Lower leg skin (tissue), 3 donors: ENCODE measurements at regions not wholly inside any gene's neighbourhood (a gene's known extent, or its start where the extent isn't known, plus 50 kb on each side); places are given as distances from the start of the nearest gene placed in this dataset.

Source experiments
- POLR2A ChIP-seq, 2 donors: fragments of 450-650 bp; IDR thresholded peaks; one replicate each; pipeline ENCODE4 v1.6.1; 2016 to 2017; ENCODE audit warnings: antibody characterized with exemption in 2 of 2, mild to moderate bottlenecking in 1 of 2, moderate library complexity in 1 of 2
- TF ChIP-seq, protein P1 (sequence below), 3 donors: fragments of 450-650 bp; IDR thresholded peaks; one replicate each; pipeline ENCODE4 v1.5.1; 2016; ENCODE audit warnings: antibody characterized with exemption in 3 of 3, mild to moderate bottlenecking in 3 of 3, moderate library complexity in 2 of 3

DNA sequence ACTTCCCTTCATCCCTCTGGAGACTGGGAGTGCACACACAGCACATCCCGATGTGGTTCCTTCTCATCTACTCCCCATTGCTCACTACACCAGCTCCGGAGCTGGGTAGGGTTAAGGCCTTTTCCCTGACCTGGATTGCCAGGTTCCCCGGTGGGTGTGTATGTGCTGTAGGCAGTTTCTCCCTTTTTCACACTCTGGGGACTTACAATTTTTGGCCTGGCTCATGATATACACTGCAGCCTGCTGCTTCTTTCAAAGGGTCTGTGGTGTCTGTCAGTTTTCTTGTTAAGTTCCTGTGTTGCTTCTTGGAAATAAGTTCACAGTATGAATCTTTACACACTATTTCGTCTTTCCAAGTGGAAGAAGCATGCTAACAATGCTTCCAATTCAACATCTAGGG lies 405.5 kb downstream of the UTRN start:
- TF ChIP-seq, protein P1, sequence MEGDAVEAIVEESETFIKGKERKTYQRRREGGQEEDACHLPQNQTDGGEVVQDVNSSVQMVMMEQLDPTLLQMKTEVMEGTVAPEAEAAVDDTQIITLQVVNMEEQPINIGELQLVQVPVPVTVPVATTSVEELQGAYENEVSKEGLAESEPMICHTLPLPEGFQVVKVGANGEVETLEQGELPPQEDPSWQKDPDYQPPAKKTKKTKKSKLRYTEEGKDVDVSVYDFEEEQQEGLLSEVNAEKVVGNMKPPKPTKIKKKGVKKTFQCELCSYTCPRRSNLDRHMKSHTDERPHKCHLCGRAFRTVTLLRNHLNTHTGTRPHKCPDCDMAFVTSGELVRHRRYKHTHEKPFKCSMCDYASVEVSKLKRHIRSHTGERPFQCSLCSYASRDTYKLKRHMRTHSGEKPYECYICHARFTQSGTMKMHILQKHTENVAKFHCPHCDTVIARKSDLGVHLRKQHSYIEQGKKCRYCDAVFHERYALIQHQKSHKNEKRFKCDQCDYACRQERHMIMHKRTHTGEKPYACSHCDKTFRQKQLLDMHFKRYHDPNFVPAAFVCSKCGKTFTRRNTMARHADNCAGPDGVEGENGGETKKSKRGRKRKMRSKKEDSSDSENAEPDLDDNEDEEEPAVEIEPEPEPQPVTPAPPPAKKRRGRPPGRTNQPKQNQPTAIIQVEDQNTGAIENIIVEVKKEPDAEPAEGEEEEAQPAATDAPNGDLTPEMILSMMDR (IDR thresholded peaks at IDR 0.05): no peak
- no peak for TF ChIP-seq POLR2A (IDR thresholded peaks at IDR 0.05)
